DND-41 (cell line): ENCODE measurements at regions not wholly inside any gene's neighbourhood (a gene's known extent, or its start where the extent isn't known, plus 50 kb on each side); places are given as distances from the start of the nearest gene placed in this dataset.

ENCODE experiments used
- ATAC-seq: fragments of 200-7000 bp; cut with Tn5 transposase; 3 replicates; pipeline ENCODE4 v1.9.1; 2021; ENCODE audit warnings: low read depth; ENCODE audit not compliant: insufficient read depth
- DNase-seq: peaks from one replicate; pipeline ENCODE4 v3.0.0-alpha.2; 2020
- H2AFZ ChIP-seq: 2 replicates; pipeline ENCODE4 v1.6.0; 2012; ENCODE audit warnings: low read depth, low read length
- H3K27ac ChIP-seq: 2 replicates; pipeline ENCODE4 v1.5.1; 2012; ENCODE audit warnings: low read length, inconsistent platforms
- H3K27me3 ChIP-seq: fragments of 200-600 bp; sonication (generic); 2 replicates; pipeline ENCODE4 v1.6.0; 2012; ENCODE audit warnings: low read length, mild to moderate bottlenecking, inconsistent platforms; ENCODE audit not compliant: insufficient read depth, poor library complexity
- H3K36me3 ChIP-seq: 2 replicates; pipeline ENCODE4 v1.5.1; 2012; ENCODE audit warnings: low read length, inconsistent platforms; ENCODE audit not compliant: insufficient read depth
- H3K4me1 ChIP-seq: 2 replicates; pipeline ENCODE4 v1.5.1; 2012; ENCODE audit warnings: mild to moderate bottlenecking, low read length; ENCODE audit not compliant: insufficient read depth
- H3K4me2 ChIP-seq: 2 replicates; pipeline ENCODE4 v1.6.0; 2012; ENCODE audit warnings: mild to moderate bottlenecking, moderate library complexity, low read length, inconsistent platforms; ENCODE audit not compliant: insufficient read depth
- H3K4me3 ChIP-seq, 2 experiments: fragments of 200-600 bp in 1 of 2; shearing (Covaris generic) in 1 of 2; 2 replicates each; pipeline ENCODE4 v1.5.1; 2012 to 2016; ENCODE audit warnings: inconsistent platforms in 2 of 2, low read length in 2 of 2, mild to moderate bottlenecking in 2 of 2, low read depth in 1 of 2, moderate library complexity in 1 of 2
- H3K79me2 ChIP-seq: 2 replicates; pipeline ENCODE4 v1.6.0; 2012; ENCODE audit warnings: low read length, inconsistent platforms; ENCODE audit not compliant: insufficient read depth
- H3K9ac ChIP-seq: 2 replicates; pipeline ENCODE4 v1.6.0; 2012; ENCODE audit warnings: low read depth, mild to moderate bottlenecking, inconsistent platforms, low read length, moderate library complexity
- H3K9me3 ChIP-seq: 2 replicates; pipeline ENCODE4 v1.5.1; 2012; ENCODE audit warnings: low read length, moderate library complexity, mild to moderate bottlenecking, inconsistent platforms; ENCODE audit not compliant: insufficient read depth, severe bottlenecking
- H4K20me1 ChIP-seq: 2 replicates; pipeline ENCODE4 v1.6.0; 2012; ENCODE audit warnings: low read length; ENCODE audit not compliant: insufficient read depth
- EZH2 ChIP-seq: IDR thresholded peaks from 3 replicates; pipeline ENCODE4 v1.6.1; 2012; ENCODE audit warnings: borderline replicate concordance, low read depth, mild to moderate bottlenecking, moderate library complexity, low read length, inconsistent platforms; ENCODE audit not compliant: severe bottlenecking
- TF ChIP-seq, protein P1 (sequence below): IDR thresholded peaks from 2 replicates; pipeline ENCODE4 v1.5.1; 2012; ENCODE audit warnings: borderline replicate concordance, low read length, moderate library complexity, mild to moderate bottlenecking; ENCODE audit not compliant: poor library complexity, severe bottlenecking; ENCODE audit errors: extremely low read depth

DNA sequence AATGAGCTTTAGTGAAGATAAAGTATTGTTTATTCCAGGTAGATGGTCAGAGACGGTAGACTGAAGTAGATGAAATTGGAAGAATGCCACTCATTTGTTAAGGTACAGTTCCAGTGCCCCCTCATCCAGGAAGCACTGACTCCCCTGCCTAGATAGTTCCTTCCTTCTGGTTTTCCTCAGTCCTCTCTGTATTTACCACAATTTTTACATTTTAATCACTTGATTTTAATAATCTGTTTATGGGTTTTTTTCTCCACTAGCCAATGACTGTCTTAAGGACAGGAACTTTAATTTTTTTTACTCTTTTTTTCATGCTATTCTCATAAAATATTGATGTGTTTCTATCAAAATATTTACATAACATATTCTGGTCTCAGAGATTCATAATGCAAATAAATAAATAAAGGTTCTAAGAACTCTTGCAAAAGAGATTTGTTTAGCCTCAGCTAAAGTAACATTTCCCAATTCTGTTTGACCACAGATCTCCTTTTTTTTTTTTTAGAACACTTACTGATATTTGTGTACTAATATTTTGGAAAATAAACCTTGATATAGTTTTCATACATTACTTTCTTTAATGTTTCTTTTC is 651.6 kb downstream of the PLPP3 start:
- H3K4me1 ChIP-seq: no peaks in the 10 kb centered on the region

DNA sequence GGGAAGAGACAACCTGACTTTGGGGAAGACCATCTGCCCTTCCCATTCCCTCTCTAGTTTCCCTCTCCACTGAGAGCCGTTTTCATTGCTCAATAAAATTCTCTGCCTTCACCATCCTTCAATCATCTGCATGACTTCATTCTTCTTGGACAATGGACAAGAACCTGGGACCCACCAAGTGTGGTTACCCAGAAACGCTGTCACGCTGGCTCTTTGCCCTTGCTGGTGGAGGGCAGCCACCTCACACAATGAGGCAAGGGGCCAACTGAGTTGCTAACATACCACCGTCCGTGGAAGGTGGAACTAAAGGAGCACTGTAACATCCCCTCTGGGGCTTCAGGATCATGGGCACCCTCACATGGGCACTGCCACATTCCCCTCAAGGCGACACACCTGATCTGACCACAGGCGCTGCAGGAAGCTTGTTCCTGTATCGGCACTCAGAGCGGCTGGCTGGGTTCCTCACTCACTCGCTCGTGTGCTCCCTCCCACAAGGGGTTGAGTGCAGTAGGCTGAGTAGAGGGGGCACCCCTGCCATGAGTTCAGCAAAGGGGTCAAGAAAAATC is 652.4 kb downstream of the PLPP3 start:
- Histone ChIP-seq H3K36me3 (no peaks in the 10 kb centered on the region), H3K4me2 (no peak overlapping the region), H3K9ac (no peak overlapping the region), H3K4me3 (no peak overlapping the region), H2AFZ (no peak overlapping the region), H3K79me2 (no peaks in the 10 kb centered on the region), H3K4me1 (no peaks in the 10 kb centered on the region), H3K27me3 (no peaks in the 10 kb centered on the region), H3K9me3 (no peaks in the 10 kb centered on the region), H4K20me1 (no peaks in the 10 kb centered on the region), H3K27ac (no peak overlapping the region)
- ATAC-seq: no peak
- no peak for DNase-seq
- TF ChIP-seq EZH2: no peak
- TF ChIP-seq, protein P1, sequence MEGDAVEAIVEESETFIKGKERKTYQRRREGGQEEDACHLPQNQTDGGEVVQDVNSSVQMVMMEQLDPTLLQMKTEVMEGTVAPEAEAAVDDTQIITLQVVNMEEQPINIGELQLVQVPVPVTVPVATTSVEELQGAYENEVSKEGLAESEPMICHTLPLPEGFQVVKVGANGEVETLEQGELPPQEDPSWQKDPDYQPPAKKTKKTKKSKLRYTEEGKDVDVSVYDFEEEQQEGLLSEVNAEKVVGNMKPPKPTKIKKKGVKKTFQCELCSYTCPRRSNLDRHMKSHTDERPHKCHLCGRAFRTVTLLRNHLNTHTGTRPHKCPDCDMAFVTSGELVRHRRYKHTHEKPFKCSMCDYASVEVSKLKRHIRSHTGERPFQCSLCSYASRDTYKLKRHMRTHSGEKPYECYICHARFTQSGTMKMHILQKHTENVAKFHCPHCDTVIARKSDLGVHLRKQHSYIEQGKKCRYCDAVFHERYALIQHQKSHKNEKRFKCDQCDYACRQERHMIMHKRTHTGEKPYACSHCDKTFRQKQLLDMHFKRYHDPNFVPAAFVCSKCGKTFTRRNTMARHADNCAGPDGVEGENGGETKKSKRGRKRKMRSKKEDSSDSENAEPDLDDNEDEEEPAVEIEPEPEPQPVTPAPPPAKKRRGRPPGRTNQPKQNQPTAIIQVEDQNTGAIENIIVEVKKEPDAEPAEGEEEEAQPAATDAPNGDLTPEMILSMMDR: no peak

More for the DNA sequence above, 651.6 kb downstream of the PLPP3 start:
- no peak overlapping the region for H3K4me2 ChIP-seq
- TF ChIP-seq, protein P1: no peak
- no peak for TF ChIP-seq EZH2
- no peaks in the 10 kb centered on the region for H3K9me3 ChIP-seq
- DNase-seq (no peak), ATAC-seq (no peak)
- no peak overlapping the region for H3K4me3 ChIP-seq
- H3K36me3 ChIP-seq: no peaks in the 10 kb centered on the region
- no peak overlapping the region for H3K9ac ChIP-seq
- no peaks in the 10 kb centered on the region for H3K27me3 ChIP-seq
- no peaks in the 10 kb centered on the region for H4K20me1 ChIP-seq
- no peak overlapping the region for H3K27ac ChIP-seq
- no peak overlapping the region for H2AFZ ChIP-seq
- H3K79me2 ChIP-seq: no peaks in the 10 kb centered on the region

DNA sequence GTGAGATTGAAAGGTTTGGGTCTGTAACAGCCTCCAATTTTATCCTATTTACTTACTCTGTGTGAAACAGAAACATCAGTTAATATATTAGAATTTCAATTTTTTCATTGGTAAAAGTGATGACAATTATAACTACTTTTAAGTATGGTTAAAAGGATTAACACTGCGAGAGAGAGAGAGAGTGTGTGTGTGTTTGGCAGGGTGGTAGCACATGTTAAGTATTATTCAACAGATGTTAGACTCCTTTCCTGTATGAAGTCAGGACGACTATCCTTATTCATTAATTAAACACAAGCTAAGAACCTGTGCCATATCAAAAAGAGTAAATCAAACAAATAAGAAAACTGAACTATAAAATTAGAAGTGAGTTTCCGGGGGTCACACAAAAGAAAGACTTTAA is 662.5 kb downstream of the PLPP3 start:
- DNase-seq (no peak), ATAC-seq (no peak)
- Histone ChIP-seq H3K9ac (no peak overlapping the region), H3K4me2 (no peak overlapping the region), H3K79me2 (no peaks in the 10 kb centered on the region), H3K36me3 (no peaks in the 10 kb centered on the region), H2AFZ (no peak overlapping the region), H3K9me3 (peaks cover 18% of the 10 kb centered on the region), H4K20me1 (no peaks in the 10 kb centered on the region), H3K4me1 (no peaks in the 10 kb centered on the region), H3K27ac (no peak overlapping the region), H3K4me3 (no peak overlapping the region), H3K27me3 (no peaks in the 10 kb centered on the region)
- TF ChIP-seq EZH2: no peak
- TF ChIP-seq, protein P1: no peak

DNA sequence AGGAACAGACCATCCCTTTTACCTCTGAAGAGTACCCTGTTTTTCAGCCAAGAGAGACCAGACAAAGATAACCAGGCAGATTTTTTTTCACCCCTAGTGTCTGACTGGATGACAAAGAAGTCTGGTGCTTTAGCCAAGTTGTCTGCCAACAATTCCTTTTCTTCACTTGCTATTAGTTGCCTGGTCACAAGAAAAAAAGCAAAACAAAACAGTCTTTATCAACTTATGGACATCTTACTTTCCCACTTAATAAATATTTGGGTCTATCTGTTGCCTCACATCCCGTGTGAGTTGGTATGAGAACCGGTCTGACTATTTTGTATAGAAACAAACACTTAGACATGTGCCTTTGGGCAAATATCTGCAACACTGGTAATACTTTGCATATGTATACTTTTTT is 662.9 kb downstream of the PLPP3 start:
- no peak overlapping the region for H3K4me3 ChIP-seq
- TF ChIP-seq EZH2: no peak
- TF ChIP-seq, protein P1: no peak
- H3K36me3 ChIP-seq: no peaks in the 10 kb centered on the region
- no peaks in the 10 kb centered on the region for H3K27me3 ChIP-seq
- no peaks in the 10 kb centered on the region for H3K79me2 ChIP-seq
- H3K27ac ChIP-seq: no peak overlapping the region
- ATAC-seq (no peak), DNase-seq (no peak)
- H3K4me1 ChIP-seq: no peaks in the 10 kb centered on the region
- H3K9me3 ChIP-seq: peaks cover 18% of the 10 kb centered on the region
- no peak overlapping the region for H3K9ac ChIP-seq
- no peak overlapping the region for H3K4me2 ChIP-seq
- H4K20me1 ChIP-seq: no peaks in the 10 kb centered on the region
- no peak overlapping the region for H2AFZ ChIP-seq
